Activated CD4-positive, alpha-beta T cell treated with anti-CD3 and anti-CD28 coated beads, Interleukin-2, amount 10 ng/mL, durations not matched to agents 7 days and 5 days (primary cell): ENCODE measurements at regions not wholly inside any gene's neighbourhood (a gene's known extent, or its start where the extent isn't known, plus 50 kb on each side); places are given as distances from the start of the nearest gene placed in this dataset.
"Not testable (repeated sequence)": the region's sequence is repeated elsewhere in the genome, so short reads cannot be mapped to it uniquely, and the experiment has no call there.

Experiments
- CTCF ChIA-PET: fragments of 350-600 bp; sonication (Branson Sonifier 250); formaldehyde crosslinking; loops from one replicate; lab custom pipeline; 2021; ENCODE audit warnings: antibody characterized with exemption; lab: Charles Lee
- POLR2A ChIA-PET: fragments of 350-600 bp; sonication (Branson Sonifier 250); formaldehyde crosslinking; loops from one replicate; lab custom pipeline; 2021; ENCODE audit warnings: antibody characterized with exemption; lab: Charles Lee
- DNase-seq: peaks from one replicate; pipeline ENCODE4 v3.0.0-alpha.2; 2020
- H3K27ac Mint-ChIP-seq: one replicate; pipeline ENCODE4 v1.8.0; 2021; ENCODE audit warnings: mild to moderate bottlenecking, moderate library complexity, mixed read lengths
- H3K27me3 Mint-ChIP-seq: one replicate; pipeline ENCODE4 v1.8.0; 2021; ENCODE audit warnings: mixed read lengths
- H3K36me3 Mint-ChIP-seq: one replicate; pipeline ENCODE4 v1.8.0; 2021; ENCODE audit warnings: low read depth, mixed read lengths
- H3K4me1 Mint-ChIP-seq: one replicate; pipeline ENCODE4 v1.8.0; 2021; ENCODE audit warnings: mixed read lengths
- H3K4me3 Mint-ChIP-seq: one replicate; pipeline ENCODE4 v1.8.0; 2021; ENCODE audit warnings: mild to moderate bottlenecking, moderate library complexity, mixed read lengths
- H3K9me3 Mint-ChIP-seq: one replicate; pipeline ENCODE4 v1.8.0; 2021; ENCODE audit warnings: mixed read lengths

- Mint-ChIP-seq H3K4me3 (no peak overlapping the region), H3K27ac (no peak overlapping the region), H3K27me3 (no peaks in the 10 kb centered on the region), H3K9me3 (peaks cover 4% of the 10 kb centered on the region), H3K4me1 (no peaks in the 10 kb centered on the region), H3K36me3 (no peaks in the 10 kb centered on the region)
- DNase-seq, result no peak
- POLR2A ChIA-PET, result no interaction called here
- CTCF ChIA-PET, result no interaction called here
Observed at GRCh38 chr9:134566936-134567335, 74.7 kb upstream of the COL5A1 start.

- ChIA-PET POLR2A (no interaction called here), CTCF (no interaction called here)
- no peaks in the 10 kb centered on the region for H3K27me3 Mint-ChIP-seq
- no peaks in the 10 kb centered on the region for H3K4me1 Mint-ChIP-seq
- H3K9me3 Mint-ChIP-seq, result peaks cover 4% of the 10 kb centered on the region
- H3K36me3 Mint-ChIP-seq, result no peaks in the 10 kb centered on the region
- H3K4me3 Mint-ChIP-seq, result no peak overlapping the region
- no peak overlapping the region for H3K27ac Mint-ChIP-seq
- no peak for DNase-seq
Observed at GRCh38 chr9:134568116-134568515, 73.5 kb upstream of the COL5A1 start.

- POLR2A ChIA-PET, result no interaction called here
- H3K9me3 Mint-ChIP-seq, result peaks cover 4% of the 10 kb centered on the region
Observed at GRCh38 chr9:134568811-134569210, 72.8 kb upstream of the COL5A1 start.

GRCh38 chr9:134569626-134570025 is 72.0 kb upstream of the COL5A1 start:
- POLR2A ChIA-PET, result no interaction called here
- Mint-ChIP-seq H3K27me3 (no peaks in the 10 kb centered on the region), H3K36me3 (no peaks in the 10 kb centered on the region), H3K27ac (no peak overlapping the region), H3K4me1 (no peaks in the 10 kb centered on the region), H3K4me3 (no peak overlapping the region), H3K9me3 (no peaks in the 10 kb centered on the region)
- no peak for DNase-seq
- CTCF ChIA-PET, result interaction anchor here (0.6 kb wide), 1 partner anchor 382 kb away, joined by 6 read pairs; no protein-coding TSS in a partner anchor

More at GRCh38 chr9:134568811-134569210, 72.8 kb upstream of the COL5A1 start:
- CTCF ChIA-PET, result no interaction called here
- Mint-ChIP-seq H3K4me3 (no peak overlapping the region), H3K27ac (no peak overlapping the region), H3K36me3 (no peaks in the 10 kb centered on the region), H3K27me3 (no peaks in the 10 kb centered on the region), H3K4me1 (no peaks in the 10 kb centered on the region)
- no peak for DNase-seq

- no peak for DNase-seq
- CTCF ChIA-PET, result interaction anchor here (0.6 kb wide), 1 partner anchor 382 kb away, joined by 6 read pairs; no protein-coding TSS in a partner anchor
Observed at GRCh38 chr9:134570151-134570621, 71.4 kb upstream of the COL5A1 start.

GRCh38 chr9:134570711-134571325 is 70.8 kb upstream of the COL5A1 start:
- CTCF ChIA-PET, result no interaction called here
- POLR2A ChIA-PET, result no interaction called here
- Mint-ChIP-seq H3K4me3 (no peak overlapping the region), H3K36me3 (no peaks in the 10 kb centered on the region), H3K27me3 (no peaks in the 10 kb centered on the region), H3K27ac (no peak overlapping the region), H3K4me1 (no peaks in the 10 kb centered on the region), H3K9me3 (no peaks in the 10 kb centered on the region)
- DNase-seq, result no peak

More at GRCh38 chr9:134570151-134570621, 71.4 kb upstream of the COL5A1 start:
- Mint-ChIP-seq H3K36me3 (no peaks in the 10 kb centered on the region), H3K4me3 (no peak overlapping the region), H3K9me3 (no peaks in the 10 kb centered on the region), H3K27ac (no peak overlapping the region), H3K4me1 (no peaks in the 10 kb centered on the region), H3K27me3 (no peaks in the 10 kb centered on the region)
- POLR2A ChIA-PET, result no interaction called here

- Mint-ChIP-seq H3K36me3 (no peaks in the 10 kb centered on the region), H3K4me1 (no peaks in the 10 kb centered on the region), H3K27ac (no peak overlapping the region), H3K27me3 (no peaks in the 10 kb centered on the region), H3K4me3 (no peak overlapping the region), H3K9me3 (no peaks in the 10 kb centered on the region)
- no peak for DNase-seq
- ChIA-PET CTCF (no interaction called here), POLR2A (no interaction called here)
Observed at GRCh38 chr9:134571326-134571931, 70.2 kb upstream of the COL5A1 start.

- Mint-ChIP-seq H3K36me3 (no peaks in the 10 kb centered on the region), H3K27me3 (no peaks in the 10 kb centered on the region), H3K9me3 (no peaks in the 10 kb centered on the region), H3K4me1 (no peaks in the 10 kb centered on the region), H3K4me3 (no peak overlapping the region), H3K27ac (no peak overlapping the region)
- CTCF ChIA-PET, result no interaction called here
- POLR2A ChIA-PET, result no interaction called here
- DNase-seq, result no peak
Observed at GRCh38 chr9:134571946-134572917, 69.4 kb upstream of the COL5A1 start.

- POLR2A ChIA-PET, H3K27me3 Mint-ChIP-seq, H3K27ac Mint-ChIP-seq, H3K4me3 Mint-ChIP-seq, H3K9me3 Mint-ChIP-seq, H3K36me3 Mint-ChIP-seq, H3K4me1 Mint-ChIP-seq, CTCF ChIA-PET, DNase-seq: not testable (repeated sequence)
Observed at GRCh38 chr9:134574686-134575085, 66.9 kb upstream of the COL5A1 start.

GRCh38 chr9:134575103-134575900 is 66.3 kb upstream of the COL5A1 start:
- POLR2A ChIA-PET, result no interaction called here
- no peaks in the 10 kb centered on the region for H3K4me1 Mint-ChIP-seq
- CTCF ChIA-PET, result no interaction called here
- DNase-seq, result no peak
- H3K27ac Mint-ChIP-seq, result no peak overlapping the region
- H3K27me3 Mint-ChIP-seq, result peaks cover 9% of the 10 kb centered on the region
- no peaks in the 10 kb centered on the region for H3K9me3 Mint-ChIP-seq
- no peaks in the 10 kb centered on the region for H3K36me3 Mint-ChIP-seq
- no peak overlapping the region for H3K4me3 Mint-ChIP-seq

- Mint-ChIP-seq H3K27me3 (peaks cover 12% of the 10 kb centered on the region), H3K9me3 (no peaks in the 10 kb centered on the region), H3K4me1 (no peaks in the 10 kb centered on the region), H3K27ac (no peak overlapping the region), H3K36me3 (no peaks in the 10 kb centered on the region), H3K4me3 (no peak overlapping the region)
- ChIA-PET CTCF (no interaction called here), POLR2A (no interaction called here)
- no peak for DNase-seq
Observed at GRCh38 chr9:134575901-134576176, 65.8 kb upstream of the COL5A1 start.

- Mint-ChIP-seq H3K27ac (no peak overlapping the region), H3K36me3 (no peaks in the 10 kb centered on the region), H3K27me3 (peaks cover 4% of the 10 kb centered on the region), H3K4me3 (no peak overlapping the region), H3K4me1 (no peaks in the 10 kb centered on the region), H3K9me3 (no peaks in the 10 kb centered on the region)
- DNase-seq, result no peak
- ChIA-PET CTCF (interaction anchor here (0.7 kb wide), 1 partner anchor 104 kb away, joined by 3 read pairs; no protein-coding TSS in a partner anchor), POLR2A (no interaction called here)
Observed at GRCh38 chr9:134585021-134585561, 56.5 kb upstream of the COL5A1 start.
